H9 (cell line): ENCODE measurements at regions not wholly inside any gene's neighbourhood (a gene's known extent, or its start where the extent isn't known, plus 50 kb on each side); places are given as distances from the start of the nearest gene placed in this dataset.

ENCODE experiments used
- DNase-seq: peaks from one replicate; pipeline ENCODE4 v3.0.0-alpha.2; 2017
- H2AFZ ChIP-seq: one replicate; pipeline ENCODE4 v1.6.1; 2013; ENCODE audit warnings: mild to moderate bottlenecking, low read length, control low read depth, moderate library complexity
- H2AK5ac ChIP-seq: 2 replicates; pipeline ENCODE4 v1.6.1; 2013; ENCODE audit warnings: low read length, control low read depth, mixed read lengths; ENCODE audit not compliant: insufficient read length
- H2BK120ac ChIP-seq: one replicate; pipeline ENCODE4 v1.6.1; 2013; ENCODE audit warnings: low read depth, mild to moderate bottlenecking, low read length, control low read depth, inconsistent platforms; ENCODE audit not compliant: poor library complexity, severe bottlenecking
- H2BK12ac ChIP-seq: 2 replicates; pipeline ENCODE4 v1.6.1; 2013; ENCODE audit warnings: low read length, control low read depth, mixed read lengths, low read depth; ENCODE audit not compliant: insufficient read length
- H2BK15ac ChIP-seq: 2 replicates; pipeline ENCODE4 v1.6.1; 2013; ENCODE audit warnings: low read depth, low read length, control low read depth
- H2BK20ac ChIP-seq: one replicate; pipeline ENCODE4 v1.6.1; 2013; ENCODE audit warnings: low read depth, mild to moderate bottlenecking, low read length, control low read depth, inconsistent platforms; ENCODE audit not compliant: poor library complexity, severe bottlenecking
- H2BK5ac ChIP-seq: 2 replicates; pipeline ENCODE4 v1.6.1; 2013; ENCODE audit warnings: low read length, control low read depth, mixed read lengths; ENCODE audit not compliant: insufficient read length
- H3K14ac ChIP-seq: 2 replicates; pipeline ENCODE4 v1.6.1; 2013; ENCODE audit warnings: low read length, control low read depth; ENCODE audit not compliant: insufficient read depth
- H3K18ac ChIP-seq: 2 replicates; pipeline ENCODE4 v1.6.1; 2013; ENCODE audit warnings: low read depth, mild to moderate bottlenecking, mixed read lengths, low read length, control low read depth; ENCODE audit not compliant: insufficient read length
- H3K23ac ChIP-seq: 2 replicates; pipeline ENCODE4 v1.6.1; 2013; ENCODE audit warnings: low read length, control low read depth, mixed read lengths, low read depth; ENCODE audit not compliant: insufficient read length
- H3K23me2 ChIP-seq: 2 replicates; pipeline ENCODE4 v1.6.1; 2013; ENCODE audit warnings: low read depth, mild to moderate bottlenecking, mixed read lengths, low read length, control low read depth; ENCODE audit not compliant: insufficient read length, poor library complexity, severe bottlenecking
- H3K27ac ChIP-seq: 2 replicates; pipeline ENCODE4 v1.5.1; 2013; ENCODE audit warnings: low read length, control low read depth, mixed read lengths, low read depth; ENCODE audit not compliant: insufficient read length
- H3K27me3 ChIP-seq: 2 replicates; pipeline ENCODE4 v1.6.1; 2013; ENCODE audit warnings: low read length, control low read depth, inconsistent platforms; ENCODE audit not compliant: insufficient read depth
- H3K4ac ChIP-seq: 2 replicates; pipeline ENCODE4 v1.6.1; 2013; ENCODE audit warnings: low read depth, mild to moderate bottlenecking, control low read depth, inconsistent platforms, low read length, moderate library complexity
- H3K4me1 ChIP-seq: 2 replicates; pipeline ENCODE4 v1.6.1; 2013; ENCODE audit warnings: low read length, control low read depth, inconsistent platforms; ENCODE audit not compliant: insufficient read depth
- H3K4me2 ChIP-seq: 2 replicates; pipeline ENCODE4 v1.6.1; 2013; ENCODE audit warnings: low read length, control low read depth, mixed read lengths; ENCODE audit not compliant: insufficient read length, insufficient read depth
- H3K56ac ChIP-seq: 2 replicates; pipeline ENCODE4 v1.6.1; 2013; ENCODE audit warnings: low read depth, mild to moderate bottlenecking, mixed read lengths, low read length, control low read depth; ENCODE audit not compliant: insufficient read length
- H3K79me1 ChIP-seq: 2 replicates; pipeline ENCODE4 v1.6.1; 2013; ENCODE audit warnings: low read depth, mild to moderate bottlenecking, moderate library complexity, low read length, control low read depth, inconsistent platforms; ENCODE audit not compliant: insufficient read depth, poor library complexity, severe bottlenecking
- H3K79me2 ChIP-seq: 2 replicates; pipeline ENCODE4 v1.6.1; 2013; ENCODE audit warnings: low read length, control low read depth, inconsistent platforms; ENCODE audit not compliant: insufficient read depth
- H3K9ac ChIP-seq: 2 replicates; pipeline ENCODE4 v1.6.1; 2013; ENCODE audit warnings: low read length, control low read depth, mixed read lengths; ENCODE audit not compliant: insufficient read length; ENCODE audit errors: extremely low read depth
- H3K9me3 ChIP-seq: one replicate; pipeline ENCODE4 v1.6.1; 2013; ENCODE audit warnings: low read depth, low read length, inconsistent platforms; ENCODE audit not compliant: control insufficient read depth
- H3T11ph ChIP-seq: one replicate; pipeline ENCODE4 v1.6.1; 2013; ENCODE audit warnings: mild to moderate bottlenecking, low read length, control low read depth, inconsistent platforms
- H4K20me1 ChIP-seq: one replicate; pipeline ENCODE4 v1.6.1; 2013; ENCODE audit not compliant: control insufficient read depth, insufficient read length, insufficient read depth
- H4K5ac ChIP-seq: 2 replicates; pipeline ENCODE4 v1.6.1; 2013; ENCODE audit warnings: low read depth, mild to moderate bottlenecking, mixed read lengths, low read length, control low read depth; ENCODE audit not compliant: insufficient read length
- H4K8ac ChIP-seq: replicated peaks from 2 replicates; pipeline ENCODE4 v1.6.1; 2013; ENCODE audit warnings: low read length, control low read depth, mixed read lengths, low read depth; ENCODE audit not compliant: insufficient read length
- H4K91ac ChIP-seq: 2 replicates; pipeline ENCODE4 v1.6.1; 2013; ENCODE audit warnings: low read depth, mild to moderate bottlenecking, moderate library complexity, mixed read lengths, low read length, control low read depth; ENCODE audit not compliant: insufficient read length
- H3K27ac Mint-ChIP-seq, 3 experiments: 2 replicates in 2 of 3; 3 replicates in 1 of 3; pipeline ENCODE4 v1.8.0; 2020 to 2021; ENCODE audit warnings: mixed read lengths in 3 of 3, mild to moderate bottlenecking in 1 of 3, moderate library complexity in 1 of 3
- H3K27me3 Mint-ChIP-seq: 2 replicates; pipeline ENCODE4 v1.8.0; 2021; ENCODE audit warnings: low read depth, mild to moderate bottlenecking, moderate library complexity, mixed read lengths
- H3K36me3 Mint-ChIP-seq, 3 experiments: 2 replicates in 2 of 3; 3 replicates in 1 of 3; pipeline ENCODE4 v1.8.0; 2020 to 2021; ENCODE audit warnings: low read depth in 3 of 3, mixed read lengths in 3 of 3; ENCODE audit not compliant: insufficient read depth in 1 of 3
- H3K4me1 Mint-ChIP-seq, 2 experiments: 2 replicates each; pipeline ENCODE4 v1.8.0; 2020; ENCODE audit warnings: mixed read lengths in 2 of 2
- H3K4me3 Mint-ChIP-seq, 2 experiments: 2 replicates in 1 of 2; 3 replicates in 1 of 2; pipeline ENCODE4 v1.8.0; 2020 to 2021; ENCODE audit warnings: mild to moderate bottlenecking in 2 of 2, mixed read lengths in 2 of 2, moderate library complexity in 1 of 2
- H3K9me3 Mint-ChIP-seq, 2 experiments: 2 replicates in 1 of 2; 3 replicates in 1 of 2; pipeline ENCODE4 v1.8.0; 2020; ENCODE audit warnings: mild to moderate bottlenecking in 2 of 2, mixed read lengths in 2 of 2, moderate library complexity in 1 of 2
- WGBS: extraction: QIAGEN DNeasy Blood & Tissue Kit; methylation state at CpG from one replicate; pipeline ENCODE4 v1.1.7; 2013; ENCODE audit warnings: missing lambda C conversion rate, low lambda C conversion rate, mixed read lengths; ENCODE audit not compliant: insufficient read length; ENCODE audit errors: extremely low coverage; 5-methylcytosine and 5-hydroxymethylcytosine counted together
- TF ChIP-seq, protein P1 (sequence below): fragments of 200-600 bp; sonication (generic); conservative IDR thresholded peaks from 3 replicates; pipeline ENCODE4 v1.8.0; 2021; ENCODE audit warnings: antibody characterized with exemption, mild to moderate bottlenecking

- H3K18ac ChIP-seq = no peak overlapping the region
- no CpG with 5 or more reads among the region's 1 CpG for WGBS
- TF ChIP-seq, protein P1, sequence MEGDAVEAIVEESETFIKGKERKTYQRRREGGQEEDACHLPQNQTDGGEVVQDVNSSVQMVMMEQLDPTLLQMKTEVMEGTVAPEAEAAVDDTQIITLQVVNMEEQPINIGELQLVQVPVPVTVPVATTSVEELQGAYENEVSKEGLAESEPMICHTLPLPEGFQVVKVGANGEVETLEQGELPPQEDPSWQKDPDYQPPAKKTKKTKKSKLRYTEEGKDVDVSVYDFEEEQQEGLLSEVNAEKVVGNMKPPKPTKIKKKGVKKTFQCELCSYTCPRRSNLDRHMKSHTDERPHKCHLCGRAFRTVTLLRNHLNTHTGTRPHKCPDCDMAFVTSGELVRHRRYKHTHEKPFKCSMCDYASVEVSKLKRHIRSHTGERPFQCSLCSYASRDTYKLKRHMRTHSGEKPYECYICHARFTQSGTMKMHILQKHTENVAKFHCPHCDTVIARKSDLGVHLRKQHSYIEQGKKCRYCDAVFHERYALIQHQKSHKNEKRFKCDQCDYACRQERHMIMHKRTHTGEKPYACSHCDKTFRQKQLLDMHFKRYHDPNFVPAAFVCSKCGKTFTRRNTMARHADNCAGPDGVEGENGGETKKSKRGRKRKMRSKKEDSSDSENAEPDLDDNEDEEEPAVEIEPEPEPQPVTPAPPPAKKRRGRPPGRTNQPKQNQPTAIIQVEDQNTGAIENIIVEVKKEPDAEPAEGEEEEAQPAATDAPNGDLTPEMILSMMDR = no peak
- H2BK20ac ChIP-seq = no peak overlapping the region
- no peaks in the 10 kb centered on the region; a peak in 1 of 5 replicates for H3K9me3 Mint-ChIP-seq
- no peaks in the 10 kb centered on the region for H4K20me1 ChIP-seq
- no peaks in the 10 kb centered on the region for H3K9me3 ChIP-seq
- H3K9ac ChIP-seq = no peak overlapping the region
- no peak overlapping the region for H3K4ac ChIP-seq
- no peak overlapping the region for H4K8ac ChIP-seq
- no peaks in the 10 kb centered on the region for H3K36me3 Mint-ChIP-seq
- H3K27me3 Mint-ChIP-seq = no peaks in the 10 kb centered on the region
- no peak overlapping the region for H4K5ac ChIP-seq
- H3K4me2 ChIP-seq = no peak overlapping the region
- H3K4me1 ChIP-seq = no peaks in the 10 kb centered on the region
- no peak overlapping the region for H4K91ac ChIP-seq
- no peak overlapping the region for H3K14ac ChIP-seq
- no peak overlapping the region for H3K4me3 Mint-ChIP-seq
- H3K23me2 ChIP-seq = no peaks in the 10 kb centered on the region
- H2BK120ac ChIP-seq = no peak overlapping the region
- H2AK5ac ChIP-seq = no peak overlapping the region
- no peak overlapping the region for H3K56ac ChIP-seq
- no peak overlapping the region for H2BK15ac ChIP-seq
- DNase-seq = no peak
- H3K27ac ChIP-seq = no peak overlapping the region
- H2BK12ac ChIP-seq = no peak overlapping the region
- no peak overlapping the region for H3K27ac Mint-ChIP-seq
- H3K23ac ChIP-seq = no peak overlapping the region
- no peaks in the 10 kb centered on the region for H3K79me2 ChIP-seq
- H3K4me1 Mint-ChIP-seq = peaks cover 0 to 10% of the 10 kb centered on the region in 2 experiments; a peak in 3 of 4 replicates
- no peaks in the 10 kb centered on the region for H3K79me1 ChIP-seq
- H2BK5ac ChIP-seq = no peak overlapping the region
- no peak overlapping the region for H2AFZ ChIP-seq
- H3K27me3 ChIP-seq = no peaks in the 10 kb centered on the region
- H3T11ph ChIP-seq = no peak overlapping the region
Observed at GRCh38 chr7:49434846-49435245, 338.6 kb upstream of the VWC2 start.
